Astrocyte of the cerebellum (primary cell): ENCODE measurements at regions not wholly inside any gene's neighbourhood (a gene's known extent, or its start where the extent isn't known, plus 50 kb on each side); places are given as distances from the start of the nearest gene placed in this dataset.

ENCODE experiments used
- DNase-seq: peaks from one replicate; pipeline ENCODE4 v3.0.0-alpha.2; 2011; ENCODE audit warnings: low read depth
- H3K4me3 ChIP-seq: 2 replicates; pipeline ENCODE4 v1.5.1; 2011; ENCODE audit warnings: mild to moderate bottlenecking, low read depth, low read length, moderate library complexity
- in situ Hi-C: cut with HindIII; loops from 2 replicates; pipeline ENCODE4 v1.10.0; 2017; ENCODE audit warnings: low sequenced_read_pairs
- TF ChIP-seq, protein P1 (sequence below): IDR thresholded peaks from 2 replicates; pipeline ENCODE4 v1.5.1; 2012; ENCODE audit warnings: low read length, low read depth, moderate library complexity, mild to moderate bottlenecking; ENCODE audit errors: missing control alignments

DNA sequence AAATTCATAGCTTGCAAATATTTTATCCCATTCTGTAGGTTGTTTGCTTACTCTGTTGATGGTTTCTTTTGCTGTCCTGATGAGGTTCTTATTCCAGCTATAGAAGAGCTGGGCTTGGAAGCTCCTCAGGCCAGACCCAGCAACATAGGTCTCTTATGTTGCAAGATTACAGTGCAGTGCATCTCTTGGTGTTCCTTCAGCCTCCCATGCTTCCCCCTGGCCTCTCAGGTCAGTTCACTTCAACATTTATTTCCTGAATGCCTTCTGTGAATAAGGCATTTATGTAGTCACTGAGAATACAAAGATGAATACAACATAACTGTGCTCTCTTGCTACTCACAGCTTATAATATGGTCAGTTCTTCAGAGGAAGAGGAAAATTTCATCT lies 179.0 kb upstream of the SLC39A10 start:
- in situ Hi-C loops, result no loop called here
- TF ChIP-seq, protein P1, sequence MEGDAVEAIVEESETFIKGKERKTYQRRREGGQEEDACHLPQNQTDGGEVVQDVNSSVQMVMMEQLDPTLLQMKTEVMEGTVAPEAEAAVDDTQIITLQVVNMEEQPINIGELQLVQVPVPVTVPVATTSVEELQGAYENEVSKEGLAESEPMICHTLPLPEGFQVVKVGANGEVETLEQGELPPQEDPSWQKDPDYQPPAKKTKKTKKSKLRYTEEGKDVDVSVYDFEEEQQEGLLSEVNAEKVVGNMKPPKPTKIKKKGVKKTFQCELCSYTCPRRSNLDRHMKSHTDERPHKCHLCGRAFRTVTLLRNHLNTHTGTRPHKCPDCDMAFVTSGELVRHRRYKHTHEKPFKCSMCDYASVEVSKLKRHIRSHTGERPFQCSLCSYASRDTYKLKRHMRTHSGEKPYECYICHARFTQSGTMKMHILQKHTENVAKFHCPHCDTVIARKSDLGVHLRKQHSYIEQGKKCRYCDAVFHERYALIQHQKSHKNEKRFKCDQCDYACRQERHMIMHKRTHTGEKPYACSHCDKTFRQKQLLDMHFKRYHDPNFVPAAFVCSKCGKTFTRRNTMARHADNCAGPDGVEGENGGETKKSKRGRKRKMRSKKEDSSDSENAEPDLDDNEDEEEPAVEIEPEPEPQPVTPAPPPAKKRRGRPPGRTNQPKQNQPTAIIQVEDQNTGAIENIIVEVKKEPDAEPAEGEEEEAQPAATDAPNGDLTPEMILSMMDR, result no peak
- no peak overlapping the region for H3K4me3 ChIP-seq
- DNase-seq, result no peak

DNA sequence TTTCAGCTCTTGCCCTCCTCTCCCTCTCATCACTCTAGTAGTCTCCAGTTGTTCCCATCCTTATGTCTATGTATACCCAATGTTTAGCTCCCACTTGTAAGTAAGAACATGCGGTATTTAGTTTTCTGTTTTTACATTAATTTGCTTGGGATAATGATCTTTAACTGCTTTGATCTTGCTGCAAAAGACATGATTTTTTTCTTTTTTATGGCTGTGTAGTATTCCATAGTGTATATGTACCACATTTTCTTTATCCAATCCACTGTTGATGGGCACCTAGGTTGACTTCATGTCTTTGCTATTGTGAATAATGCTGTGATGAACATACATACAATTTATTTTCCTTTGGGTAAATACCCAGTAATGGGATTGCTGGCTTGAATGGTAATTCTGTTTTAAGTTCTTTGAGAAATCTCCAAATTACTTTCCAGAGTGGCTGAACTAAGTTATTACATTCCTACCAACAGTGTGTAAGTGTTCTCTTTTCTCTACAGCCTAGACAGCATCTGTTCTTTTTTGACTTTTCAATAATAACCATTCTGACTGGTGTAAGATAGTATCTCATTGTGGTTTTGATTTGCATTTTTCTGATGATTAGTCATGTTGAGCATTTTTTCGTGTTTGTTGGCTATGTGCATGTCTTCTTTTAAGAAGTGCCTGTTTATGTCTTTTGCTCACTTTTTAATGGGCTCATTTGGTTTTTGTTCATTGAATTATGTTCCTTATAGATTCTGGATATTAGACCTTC lies 179.6 kb upstream of the SLC39A10 start:
- in situ Hi-C loops, result no loop called here
- TF ChIP-seq, protein P1, result no peak
- no peak overlapping the region for H3K4me3 ChIP-seq
- peak; percentile 66 for DNase-seq

DNA sequence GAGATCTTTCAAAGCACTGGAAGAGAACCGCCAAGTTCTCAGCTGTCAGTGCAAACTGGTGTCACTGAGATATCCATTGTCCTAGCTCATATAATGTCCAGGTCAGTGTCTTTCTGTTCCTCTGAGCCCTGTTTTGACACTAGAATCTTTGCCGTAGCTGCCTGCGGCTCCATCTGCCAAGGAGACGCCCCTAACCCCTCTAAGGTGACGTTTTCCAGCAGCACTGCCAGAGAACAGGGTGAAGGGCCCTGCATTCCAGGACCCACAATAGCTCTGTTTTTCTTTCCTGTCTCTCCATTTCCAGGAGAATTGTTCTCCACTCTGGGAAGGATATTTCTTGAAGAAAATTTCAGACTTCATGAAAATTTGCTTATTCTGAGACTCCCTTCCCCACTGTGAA lies 181.7 kb upstream of the SLC39A10 start:
- no peak for DNase-seq
- in situ Hi-C loops, result no loop called here
- TF ChIP-seq, protein P1, result no peak
- no peak overlapping the region for H3K4me3 ChIP-seq

DNA sequence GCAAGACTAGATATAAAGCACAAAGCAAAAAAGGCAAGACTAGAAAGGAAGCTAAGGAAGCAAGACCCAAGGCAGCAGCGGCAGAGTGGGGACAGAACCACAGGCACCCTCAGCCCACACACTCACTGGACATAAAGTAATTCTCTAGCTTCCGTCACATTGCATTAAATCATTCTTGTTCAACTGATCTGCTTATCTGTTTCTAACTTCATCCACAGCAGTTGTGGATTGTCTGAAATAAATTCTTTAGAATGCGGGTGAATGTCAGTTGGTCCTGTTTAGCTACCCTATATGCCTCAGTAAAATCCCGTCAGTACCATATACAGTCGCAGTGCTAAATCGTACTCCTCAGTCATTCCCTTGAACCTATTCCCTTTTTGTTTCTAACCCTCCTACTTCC lies 183.2 kb upstream of the SLC39A10 start:
- in situ Hi-C loops, result no loop called here

DNA sequence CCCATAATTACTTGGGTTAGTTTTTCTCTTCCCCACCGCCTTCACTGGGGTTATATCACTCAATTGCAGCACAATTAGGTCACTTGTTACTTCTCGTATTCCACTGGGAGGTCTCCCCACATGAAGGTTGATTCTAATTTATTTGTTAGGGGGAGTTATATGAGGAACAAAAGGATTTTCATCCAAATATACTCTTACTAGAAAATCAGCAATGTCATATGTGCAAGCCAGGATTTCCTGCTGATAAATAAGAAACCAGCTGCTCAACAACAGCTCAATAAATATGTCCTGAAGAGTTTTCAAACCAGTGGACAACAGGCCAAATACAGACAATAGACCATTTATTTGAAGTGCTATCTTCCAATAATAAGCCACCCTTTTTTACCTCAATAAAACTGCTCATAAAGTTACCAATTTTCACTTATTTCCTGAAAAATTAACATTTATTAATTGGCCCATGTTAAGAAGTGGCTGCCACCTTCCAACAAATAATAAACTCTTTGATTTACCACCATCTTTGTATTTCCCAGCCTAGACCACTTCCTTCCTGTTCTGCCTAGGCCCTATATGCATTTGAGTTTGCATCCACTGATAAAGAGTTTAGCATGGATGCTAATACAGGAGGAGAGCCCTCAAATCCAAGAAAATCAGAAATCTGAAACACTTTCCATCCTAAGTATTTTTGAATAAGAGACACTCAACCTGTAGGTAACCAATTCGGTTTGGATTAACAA lies 184.4 kb upstream of the SLC39A10 start:
- H3K4me3 ChIP-seq, result no peak overlapping the region
- TF ChIP-seq, protein P1, result no peak
- no peak for DNase-seq
- in situ Hi-C loops, result no loop called here

More for the DNA sequence above, 183.2 kb upstream of the SLC39A10 start:
- TF ChIP-seq, protein P1, result no peak
- no peak for DNase-seq
- no peak overlapping the region for H3K4me3 ChIP-seq

DNA sequence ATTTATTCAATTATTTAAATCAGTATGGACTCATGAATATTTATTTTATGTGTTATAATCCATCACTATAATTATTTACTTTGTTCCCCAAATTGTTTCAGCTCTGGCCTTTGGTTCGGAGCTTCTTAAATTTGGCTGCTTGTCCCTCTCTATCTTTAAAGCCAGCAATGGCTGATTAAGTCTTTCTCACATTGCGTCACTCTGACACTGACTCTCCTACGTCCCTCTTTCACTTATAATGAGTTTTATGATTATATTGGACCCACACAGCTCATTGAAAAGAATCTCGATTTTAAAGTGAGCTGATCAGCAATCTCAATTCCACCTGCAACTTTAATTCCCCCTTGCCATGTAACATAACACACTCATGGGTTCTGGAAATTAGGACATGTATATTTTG lies 185.2 kb upstream of the SLC39A10 start:
- DNase-seq, result no peak
- H3K4me3 ChIP-seq, result no peak overlapping the region
- in situ Hi-C loops, result no loop called here
- TF ChIP-seq, protein P1, result no peak
